ENCODE measurements at regions not wholly inside any gene's neighbourhood (a gene's known extent, or its start where the extent isn't known, plus 50 kb on each side); places are given as distances from the start of the nearest gene placed in this dataset.

- TF ChIP-seq FOSL2 (IDR thresholded peaks at IDR 0.05; ENCODE audit: borderline replicate concordance, low read depth) (no peak), ELF1 (IDR thresholded peaks at IDR 0.05) (no peak), MAX (IDR thresholded peaks at IDR 0.05; ENCODE audit: low read depth) (no peak), RCOR1 (IDR thresholded peaks at IDR 0.05; ENCODE audit: low read length) (no peak), RFX5 (IDR thresholded peaks at IDR 0.05; ENCODE audit: low read length) (no peak), USF1 (IDR thresholded peaks at IDR 0.05; ENCODE audit: borderline replicate concordance, low read depth) (no peak), EP300 (IDR thresholded peaks at IDR 0.05; ENCODE audit: borderline replicate concordance in 1 of 2, low read depth in 1 of 2, low read length in 1 of 2) (no peak), EZH2phosphoT487 (IDR thresholded peaks at IDR 0.05; ENCODE audit: borderline replicate concordance, low read depth) (no peak), JUND (IDR thresholded peaks at IDR 0.05) (no peak), MXI1 (IDR thresholded peaks at IDR 0.05; ENCODE audit: low read depth, low read length) (no peak), NFIC (IDR thresholded peaks at IDR 0.05; ENCODE audit: borderline replicate concordance) (no peak)
- Histone ChIP-seq H3K9ac (no peak overlapping the region), H3K4me3 (ENCODE audit: low read depth in 2 of 2, low read length in 1 of 2) (no peak overlapping the region), H3K36me3 (replicated peaks in 1 of 2; ENCODE audit: control insufficient read depth in 1 of 2, insufficient read depth in 2 of 2, low read length in 1 of 2) (no peaks in the 10 kb centered on the region), H3K27me3 (ENCODE audit: insufficient read depth) (no peaks in the 10 kb centered on the region), H3K27ac (ENCODE audit: low read depth in 2 of 2, low read length in 1 of 2) (no peak overlapping the region), H3K4me1 (ENCODE audit: control insufficient read depth in 1 of 2, insufficient read depth in 2 of 2, low read depth in 1 of 2, low read length in 1 of 2) (peaks cover 19 to 24% of the 10 kb centered on the region in 2 experiments), H3K4me2 (no peak overlapping the region), H3F3A (replicated peaks; ENCODE audit: insufficient read depth) (peaks cover 8% of the 10 kb centered on the region), H3K9me3 (no peaks in the 10 kb centered on the region), H2AFZ (ENCODE audit: low read depth) (no peak overlapping the region), H4K20me1 (ENCODE audit: insufficient read depth) (no peaks in the 10 kb centered on the region), H3K79me2 (ENCODE audit: insufficient read depth) (no peaks in the 10 kb centered on the region), H3K9me2 (no peaks in the 10 kb centered on the region)
- CTCF ChIA-PET, result interaction anchor here (0.6 to 1.3 kb wide), 4 partner anchors 15 to 585 kb away, joined by 3 read pairs; no protein-coding TSS in a partner anchor
- 79% methylated on average over 3 of the region's 3 CpGs for WGBS (ENCODE audit: low lambda C conversion rate)
- DNase-seq, result no peak
- POLR2A ChIA-PET, result interaction anchor here (0.7 kb wide), 1 partner anchor 298 kb away, joined by 3 read pairs; no protein-coding TSS in a partner anchor
Measured at GRCh38 chr2:160917850-160918249, 242.4 kb upstream of the TANK start.

- POLR2A ChIA-PET, result interaction anchor here (0.7 kb wide), 1 partner anchor 298 kb away, joined by 3 read pairs; no protein-coding TSS in a partner anchor
- no peak for TF ChIP-seq REST (IDR thresholded peaks at IDR 0.05; ENCODE audit: low read depth, low read length)
- TF ChIP-seq ZBTB33 (IDR thresholded peaks at IDR 0.05; ENCODE audit: borderline replicate concordance, low read depth), result no peak
- TF ChIP-seq SMC3 (IDR thresholded peaks at IDR 0.05; ENCODE audit: low read depth, low read length), result no peak
- no peak for TF ChIP-seq YY1 (IDR thresholded peaks at IDR 0.05; ENCODE audit: low read depth)
- TF ChIP-seq MXI1 (IDR thresholded peaks at IDR 0.05; ENCODE audit: low read depth, low read length), result no peak
- no peak for TF ChIP-seq POLR2AphosphoS5 (IDR thresholded peaks at IDR 0.05; ENCODE audit: low read depth, low read length)
- no peak for TF ChIP-seq FOXJ3 (CRISPR knock-in tag; IDR thresholded peaks at IDR 0.05)
- no peak for TF ChIP-seq USF1 (IDR thresholded peaks at IDR 0.05; ENCODE audit: borderline replicate concordance, low read depth)
- no peak for TF ChIP-seq EP300 (IDR thresholded peaks at IDR 0.05; ENCODE audit: borderline replicate concordance in 1 of 2, low read depth in 1 of 2, low read length in 1 of 2)
- TF ChIP-seq RXRA (IDR thresholded peaks at IDR 0.05; ENCODE audit: borderline replicate concordance, low read depth), result no peak
- TF ChIP-seq RCOR1 (IDR thresholded peaks at IDR 0.05; ENCODE audit: low read length), result no peak
- no peak for TF ChIP-seq TAF1 (IDR thresholded peaks at IDR 0.05; ENCODE audit: borderline replicate concordance, low read depth, low read length)
Measured at GRCh38 chr2:160918258-160918657, 242.0 kb upstream of the TANK start.

More at GRCh38 chr2:160918258-160918657, 242.0 kb upstream of the TANK start:
- Histone ChIP-seq H3K79me2 (ENCODE audit: insufficient read depth) (no peaks in the 10 kb centered on the region), H3K9ac (no peak overlapping the region), H3K27me3 (ENCODE audit: insufficient read depth) (no peaks in the 10 kb centered on the region), H3K9me3 (no peaks in the 10 kb centered on the region), H3K4me1 (ENCODE audit: control insufficient read depth in 1 of 2, insufficient read depth in 2 of 2, low read depth in 1 of 2, low read length in 1 of 2) (peaks cover 19 to 24% of the 10 kb centered on the region in 2 experiments), H4K20me1 (ENCODE audit: insufficient read depth) (no peaks in the 10 kb centered on the region), H3K27ac (ENCODE audit: low read depth in 2 of 2, low read length in 1 of 2) (no peak overlapping the region), H2AFZ (ENCODE audit: low read depth) (no peak overlapping the region), H3F3A (replicated peaks; ENCODE audit: insufficient read depth) (peaks cover 8% of the 10 kb centered on the region), H3K4me2 (no peak overlapping the region), H3K4me3 (ENCODE audit: low read depth in 2 of 2, low read length in 1 of 2) (no peak overlapping the region), H3K9me2 (no peaks in the 10 kb centered on the region), H3K36me3 (replicated peaks in 1 of 2; ENCODE audit: control insufficient read depth in 1 of 2, insufficient read depth in 2 of 2, low read length in 1 of 2) (no peaks in the 10 kb centered on the region)
- CTCF ChIA-PET, result interaction anchor here (0.6 to 1.3 kb wide), 5 partner anchors 15 to 593 kb away, joined by 3 read pairs; no protein-coding TSS in a partner anchor
- DNase-seq, result no peak

All from SK-N-SH (cell line).